H9 (cell line): ENCODE measurements at regions not wholly inside any gene's neighbourhood (a gene's known extent, or its start where the extent isn't known, plus 50 kb on each side); places are given as distances from the start of the nearest gene placed in this dataset.

ENCODE experiments used
- DNase-seq: peaks from one replicate; pipeline ENCODE4 v3.0.0-alpha.2; 2017
- H2AFZ ChIP-seq: one replicate; pipeline ENCODE4 v1.6.1; 2013; ENCODE audit warnings: mild to moderate bottlenecking, low read length, control low read depth, moderate library complexity
- H2AK5ac ChIP-seq: 2 replicates; pipeline ENCODE4 v1.6.1; 2013; ENCODE audit warnings: low read length, control low read depth, mixed read lengths; ENCODE audit not compliant: insufficient read length
- H2BK120ac ChIP-seq: one replicate; pipeline ENCODE4 v1.6.1; 2013; ENCODE audit warnings: low read depth, mild to moderate bottlenecking, low read length, control low read depth, inconsistent platforms; ENCODE audit not compliant: poor library complexity, severe bottlenecking
- H2BK12ac ChIP-seq: 2 replicates; pipeline ENCODE4 v1.6.1; 2013; ENCODE audit warnings: low read length, control low read depth, mixed read lengths, low read depth; ENCODE audit not compliant: insufficient read length
- H2BK15ac ChIP-seq: 2 replicates; pipeline ENCODE4 v1.6.1; 2013; ENCODE audit warnings: low read depth, low read length, control low read depth
- H2BK20ac ChIP-seq: one replicate; pipeline ENCODE4 v1.6.1; 2013; ENCODE audit warnings: low read depth, mild to moderate bottlenecking, low read length, control low read depth, inconsistent platforms; ENCODE audit not compliant: poor library complexity, severe bottlenecking
- H2BK5ac ChIP-seq: 2 replicates; pipeline ENCODE4 v1.6.1; 2013; ENCODE audit warnings: low read length, control low read depth, mixed read lengths; ENCODE audit not compliant: insufficient read length
- H3K14ac ChIP-seq: 2 replicates; pipeline ENCODE4 v1.6.1; 2013; ENCODE audit warnings: low read length, control low read depth; ENCODE audit not compliant: insufficient read depth
- H3K18ac ChIP-seq: 2 replicates; pipeline ENCODE4 v1.6.1; 2013; ENCODE audit warnings: low read depth, mild to moderate bottlenecking, mixed read lengths, low read length, control low read depth; ENCODE audit not compliant: insufficient read length
- H3K23ac ChIP-seq: 2 replicates; pipeline ENCODE4 v1.6.1; 2013; ENCODE audit warnings: low read length, control low read depth, mixed read lengths, low read depth; ENCODE audit not compliant: insufficient read length
- H3K23me2 ChIP-seq: 2 replicates; pipeline ENCODE4 v1.6.1; 2013; ENCODE audit warnings: low read depth, mild to moderate bottlenecking, mixed read lengths, low read length, control low read depth; ENCODE audit not compliant: insufficient read length, poor library complexity, severe bottlenecking
- H3K27ac ChIP-seq: 2 replicates; pipeline ENCODE4 v1.5.1; 2013; ENCODE audit warnings: low read length, control low read depth, mixed read lengths, low read depth; ENCODE audit not compliant: insufficient read length
- H3K27me3 ChIP-seq: 2 replicates; pipeline ENCODE4 v1.6.1; 2013; ENCODE audit warnings: low read length, control low read depth, inconsistent platforms; ENCODE audit not compliant: insufficient read depth
- H3K4ac ChIP-seq: 2 replicates; pipeline ENCODE4 v1.6.1; 2013; ENCODE audit warnings: low read depth, mild to moderate bottlenecking, control low read depth, inconsistent platforms, low read length, moderate library complexity
- H3K4me1 ChIP-seq: 2 replicates; pipeline ENCODE4 v1.6.1; 2013; ENCODE audit warnings: low read length, control low read depth, inconsistent platforms; ENCODE audit not compliant: insufficient read depth
- H3K4me2 ChIP-seq: 2 replicates; pipeline ENCODE4 v1.6.1; 2013; ENCODE audit warnings: low read length, control low read depth, mixed read lengths; ENCODE audit not compliant: insufficient read length, insufficient read depth
- H3K56ac ChIP-seq: 2 replicates; pipeline ENCODE4 v1.6.1; 2013; ENCODE audit warnings: low read depth, mild to moderate bottlenecking, mixed read lengths, low read length, control low read depth; ENCODE audit not compliant: insufficient read length
- H3K79me1 ChIP-seq: 2 replicates; pipeline ENCODE4 v1.6.1; 2013; ENCODE audit warnings: low read depth, mild to moderate bottlenecking, moderate library complexity, low read length, control low read depth, inconsistent platforms; ENCODE audit not compliant: insufficient read depth, poor library complexity, severe bottlenecking
- H3K79me2 ChIP-seq: 2 replicates; pipeline ENCODE4 v1.6.1; 2013; ENCODE audit warnings: low read length, control low read depth, inconsistent platforms; ENCODE audit not compliant: insufficient read depth
- H3K9ac ChIP-seq: 2 replicates; pipeline ENCODE4 v1.6.1; 2013; ENCODE audit warnings: low read length, control low read depth, mixed read lengths; ENCODE audit not compliant: insufficient read length; ENCODE audit errors: extremely low read depth
- H3K9me3 ChIP-seq: one replicate; pipeline ENCODE4 v1.6.1; 2013; ENCODE audit warnings: low read depth, low read length, inconsistent platforms; ENCODE audit not compliant: control insufficient read depth
- H3T11ph ChIP-seq: one replicate; pipeline ENCODE4 v1.6.1; 2013; ENCODE audit warnings: mild to moderate bottlenecking, low read length, control low read depth, inconsistent platforms
- H4K20me1 ChIP-seq: one replicate; pipeline ENCODE4 v1.6.1; 2013; ENCODE audit not compliant: control insufficient read depth, insufficient read length, insufficient read depth
- H4K5ac ChIP-seq: 2 replicates; pipeline ENCODE4 v1.6.1; 2013; ENCODE audit warnings: low read depth, mild to moderate bottlenecking, mixed read lengths, low read length, control low read depth; ENCODE audit not compliant: insufficient read length
- H4K8ac ChIP-seq: replicated peaks from 2 replicates; pipeline ENCODE4 v1.6.1; 2013; ENCODE audit warnings: low read length, control low read depth, mixed read lengths, low read depth; ENCODE audit not compliant: insufficient read length
- H4K91ac ChIP-seq: 2 replicates; pipeline ENCODE4 v1.6.1; 2013; ENCODE audit warnings: low read depth, mild to moderate bottlenecking, moderate library complexity, mixed read lengths, low read length, control low read depth; ENCODE audit not compliant: insufficient read length
- H3K27ac Mint-ChIP-seq, 3 experiments: 2 replicates in 2 of 3; 3 replicates in 1 of 3; pipeline ENCODE4 v1.8.0; 2020 to 2021; ENCODE audit warnings: mixed read lengths in 3 of 3, mild to moderate bottlenecking in 1 of 3, moderate library complexity in 1 of 3
- H3K27me3 Mint-ChIP-seq: 2 replicates; pipeline ENCODE4 v1.8.0; 2021; ENCODE audit warnings: low read depth, mild to moderate bottlenecking, moderate library complexity, mixed read lengths
- H3K36me3 Mint-ChIP-seq, 3 experiments: 2 replicates in 2 of 3; 3 replicates in 1 of 3; pipeline ENCODE4 v1.8.0; 2020 to 2021; ENCODE audit warnings: low read depth in 3 of 3, mixed read lengths in 3 of 3; ENCODE audit not compliant: insufficient read depth in 1 of 3
- H3K4me1 Mint-ChIP-seq, 2 experiments: 2 replicates each; pipeline ENCODE4 v1.8.0; 2020; ENCODE audit warnings: mixed read lengths in 2 of 2
- H3K4me3 Mint-ChIP-seq, 2 experiments: 2 replicates in 1 of 2; 3 replicates in 1 of 2; pipeline ENCODE4 v1.8.0; 2020 to 2021; ENCODE audit warnings: mild to moderate bottlenecking in 2 of 2, mixed read lengths in 2 of 2, moderate library complexity in 1 of 2
- H3K9me3 Mint-ChIP-seq, 2 experiments: 2 replicates in 1 of 2; 3 replicates in 1 of 2; pipeline ENCODE4 v1.8.0; 2020; ENCODE audit warnings: mild to moderate bottlenecking in 2 of 2, mixed read lengths in 2 of 2, moderate library complexity in 1 of 2
- WGBS: extraction: QIAGEN DNeasy Blood & Tissue Kit; methylation state at CpG from one replicate; pipeline ENCODE4 v1.1.7; 2013; ENCODE audit warnings: missing lambda C conversion rate, low lambda C conversion rate, mixed read lengths; ENCODE audit not compliant: insufficient read length; ENCODE audit errors: extremely low coverage; 5-methylcytosine and 5-hydroxymethylcytosine counted together
- TF ChIP-seq, protein P1 (sequence below): fragments of 200-600 bp; sonication (generic); conservative IDR thresholded peaks from 3 replicates; pipeline ENCODE4 v1.8.0; 2021; ENCODE audit warnings: antibody characterized with exemption, mild to moderate bottlenecking

DNA sequence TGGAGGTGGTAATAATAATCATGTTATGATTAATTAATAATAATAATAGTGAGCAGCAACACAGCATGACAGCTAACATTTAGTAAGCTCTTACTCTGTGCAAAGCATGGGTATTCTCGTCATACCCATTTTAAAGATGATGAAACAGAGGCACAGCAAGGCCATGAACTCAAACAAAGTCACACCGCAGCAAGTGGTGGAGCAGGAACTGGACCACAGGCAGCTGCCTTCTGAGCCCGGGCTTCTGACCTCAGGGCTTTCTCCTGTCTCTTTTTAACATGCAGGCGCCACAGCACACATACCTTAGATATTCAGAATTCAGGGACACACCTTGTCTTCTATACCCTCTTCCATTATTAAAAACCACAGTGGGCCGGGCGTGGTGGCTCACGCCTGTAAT lies 50.7 kb upstream of the SPATA12 start:
- Mint-ChIP-seq H3K9me3 (peaks cover 0 to 8% of the 10 kb centered on the region in 2 experiments; a peak in 3 of 5 replicates), H3K27ac (no peak overlapping the region; a peak in 1 of 7 replicates), H3K36me3 (peaks cover 4 to 8% (median 6%) of the 10 kb centered on the region in 3 experiments; a peak in 4 of 7 replicates), H3K4me1 (peaks cover 23 to 27% of the 10 kb centered on the region in 2 experiments), H3K4me3 (no peak overlapping the region), H3K27me3 (no peaks in the 10 kb centered on the region; the same call in 1 of the 2 replicates)
- H3K9me3 ChIP-seq, result no peaks in the 10 kb centered on the region
- no peaks in the 10 kb centered on the region for H3K79me1 ChIP-seq
- H3K14ac ChIP-seq, result no peak overlapping the region
- H3K23me2 ChIP-seq, result no peaks in the 10 kb centered on the region
- H3K4me2 ChIP-seq, result no peak overlapping the region
- DNase-seq, result no peak
- H2AFZ ChIP-seq, result no peak overlapping the region
- no peak overlapping the region for H3K18ac ChIP-seq
- H4K5ac ChIP-seq, result no peak overlapping the region
- H3T11ph ChIP-seq, result no peak overlapping the region
- no peaks in the 10 kb centered on the region for H3K4me1 ChIP-seq
- H3K27ac ChIP-seq, result no peak overlapping the region
- H3K27me3 ChIP-seq, result no peaks in the 10 kb centered on the region
- no peak overlapping the region for H2BK20ac ChIP-seq
- H2AK5ac ChIP-seq, result no peak overlapping the region
- TF ChIP-seq, protein P1, sequence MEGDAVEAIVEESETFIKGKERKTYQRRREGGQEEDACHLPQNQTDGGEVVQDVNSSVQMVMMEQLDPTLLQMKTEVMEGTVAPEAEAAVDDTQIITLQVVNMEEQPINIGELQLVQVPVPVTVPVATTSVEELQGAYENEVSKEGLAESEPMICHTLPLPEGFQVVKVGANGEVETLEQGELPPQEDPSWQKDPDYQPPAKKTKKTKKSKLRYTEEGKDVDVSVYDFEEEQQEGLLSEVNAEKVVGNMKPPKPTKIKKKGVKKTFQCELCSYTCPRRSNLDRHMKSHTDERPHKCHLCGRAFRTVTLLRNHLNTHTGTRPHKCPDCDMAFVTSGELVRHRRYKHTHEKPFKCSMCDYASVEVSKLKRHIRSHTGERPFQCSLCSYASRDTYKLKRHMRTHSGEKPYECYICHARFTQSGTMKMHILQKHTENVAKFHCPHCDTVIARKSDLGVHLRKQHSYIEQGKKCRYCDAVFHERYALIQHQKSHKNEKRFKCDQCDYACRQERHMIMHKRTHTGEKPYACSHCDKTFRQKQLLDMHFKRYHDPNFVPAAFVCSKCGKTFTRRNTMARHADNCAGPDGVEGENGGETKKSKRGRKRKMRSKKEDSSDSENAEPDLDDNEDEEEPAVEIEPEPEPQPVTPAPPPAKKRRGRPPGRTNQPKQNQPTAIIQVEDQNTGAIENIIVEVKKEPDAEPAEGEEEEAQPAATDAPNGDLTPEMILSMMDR, result no peak
- no peak overlapping the region for H3K4ac ChIP-seq
- no peak overlapping the region for H3K23ac ChIP-seq
- H2BK120ac ChIP-seq, result no peak overlapping the region
- no peak overlapping the region for H2BK15ac ChIP-seq
- no CpG with 5 or more reads among the region's 7 CpGs for WGBS
- H2BK12ac ChIP-seq, result no peak overlapping the region
- no peak overlapping the region for H3K56ac ChIP-seq
- H3K9ac ChIP-seq, result no peak overlapping the region
- H4K91ac ChIP-seq, result no peak overlapping the region
- H2BK5ac ChIP-seq, result no peak overlapping the region
- H4K8ac ChIP-seq, result no peak overlapping the region
- H4K20me1 ChIP-seq, result no peaks in the 10 kb centered on the region
- no peaks in the 10 kb centered on the region for H3K79me2 ChIP-seq
